ENCODE measurements at regions not wholly inside any gene's neighbourhood (a gene's known extent, or its start where the extent isn't known, plus 50 kb on each side); places are given as distances from the start of the nearest gene placed in this dataset.
"Not testable (repeated sequence)": the region's sequence is repeated elsewhere in the genome, so short reads cannot be mapped to it uniquely, and the experiment has no call there.

DNA sequence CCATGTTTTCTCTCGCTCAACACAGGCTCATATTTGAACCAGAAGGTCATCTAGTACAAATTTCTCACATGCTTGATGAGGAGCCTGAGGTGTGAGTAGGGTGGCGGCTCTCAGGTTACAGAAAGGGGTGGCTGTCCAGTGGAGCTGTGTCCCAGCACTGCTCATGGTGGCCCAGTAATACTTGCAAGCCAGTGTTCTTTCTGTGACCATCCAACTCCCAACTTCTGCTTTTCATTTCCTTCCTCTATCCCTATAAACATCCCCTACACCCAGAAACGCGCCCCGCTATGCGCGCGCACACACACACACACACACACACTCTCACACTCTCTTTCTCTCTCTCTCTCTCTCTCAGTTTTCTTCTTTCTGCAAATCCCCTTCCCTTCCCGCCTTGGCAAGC lies 196.3 kb downstream of the TP53TG3F start:
- DNase-seq, POLR2A ChIA-PET: not testable (repeated sequence)
- WGBS (ENCODE audit: low lambda C conversion rate), result 41% methylated on average over 7 of the region's 9 CpGs

DNA sequence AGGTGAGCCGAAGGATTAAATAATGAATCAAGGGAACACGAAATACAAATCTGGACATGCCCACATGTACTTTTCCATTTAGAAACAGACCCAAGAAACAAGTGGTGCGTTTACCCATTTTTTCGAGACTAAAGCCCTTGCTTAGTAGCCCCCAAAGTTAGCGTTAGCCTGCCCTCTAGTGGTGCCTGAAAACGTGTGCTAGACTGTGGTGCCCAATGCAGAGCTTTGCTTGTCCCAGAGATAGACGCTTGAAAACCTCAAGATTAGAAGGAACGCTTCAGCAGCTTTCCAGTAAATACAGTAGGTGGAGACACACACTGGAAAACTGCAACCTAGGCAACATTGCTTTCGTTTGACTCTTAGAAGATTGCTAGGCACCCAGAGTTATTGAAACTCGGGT lies 197.0 kb downstream of the TP53TG3F start:
- H3K4me1 ChIP-seq (ENCODE audit: control insufficient read depth in 1 of 2, insufficient read depth in 2 of 2, low read depth in 1 of 2, low read length in 1 of 2); H3K4me2 ChIP-seq; H2AFZ ChIP-seq (ENCODE audit: low read depth); H3K79me2 ChIP-seq (ENCODE audit: insufficient read depth); H3K27me3 ChIP-seq (ENCODE audit: insufficient read depth); H3F3A ChIP-seq (replicated peaks; ENCODE audit: insufficient read depth); H3K36me3 ChIP-seq (replicated peaks in 1 of 2; ENCODE audit: control insufficient read depth in 1 of 2, insufficient read depth in 2 of 2, low read length in 1 of 2); POLR2A ChIA-PET; H3K9ac ChIP-seq; H4K20me1 ChIP-seq (ENCODE audit: insufficient read depth); H3K9me3 ChIP-seq; H3K9me2 ChIP-seq; H3K27ac ChIP-seq (ENCODE audit: low read depth in 2 of 2, low read length in 1 of 2); DNase-seq; H3K4me3 ChIP-seq (ENCODE audit: low read depth in 2 of 2, low read length in 1 of 2): not testable (repeated sequence)
- CTCF ChIA-PET, result interaction anchor here (0.6 to 0.9 kb wide), 2 partner anchors 63 to 145 kb away, joined by 3 read pairs; no protein-coding TSS in a partner anchor
- no CpG with 5 or more reads among the region's 10 CpGs for WGBS (ENCODE audit: low lambda C conversion rate)

More for the DNA sequence above, 196.3 kb downstream of the TP53TG3F start:
- not testable (repeated sequence) for H3K36me3 ChIP-seq (replicated peaks in 1 of 2; ENCODE audit: control insufficient read depth in 1 of 2, insufficient read depth in 2 of 2, low read length in 1 of 2); H3K4me1 ChIP-seq (ENCODE audit: control insufficient read depth in 1 of 2, insufficient read depth in 2 of 2, low read depth in 1 of 2, low read length in 1 of 2); H3K79me2 ChIP-seq (ENCODE audit: insufficient read depth); H3K9me3 ChIP-seq; H4K20me1 ChIP-seq (ENCODE audit: insufficient read depth); H3K4me2 ChIP-seq; H3K9me2 ChIP-seq; H2AFZ ChIP-seq (ENCODE audit: low read depth); H3K27me3 ChIP-seq (ENCODE audit: insufficient read depth); H3K27ac ChIP-seq (ENCODE audit: low read depth in 2 of 2, low read length in 1 of 2); H3F3A ChIP-seq (replicated peaks; ENCODE audit: insufficient read depth); H3K9ac ChIP-seq; H3K4me3 ChIP-seq (ENCODE audit: low read depth in 2 of 2, low read length in 1 of 2)
- CTCF ChIA-PET, result interaction anchor here (0.6 to 0.9 kb wide), 2 partner anchors 62 to 146 kb away, joined by 3 read pairs; no protein-coding TSS in a partner anchor

DNA sequence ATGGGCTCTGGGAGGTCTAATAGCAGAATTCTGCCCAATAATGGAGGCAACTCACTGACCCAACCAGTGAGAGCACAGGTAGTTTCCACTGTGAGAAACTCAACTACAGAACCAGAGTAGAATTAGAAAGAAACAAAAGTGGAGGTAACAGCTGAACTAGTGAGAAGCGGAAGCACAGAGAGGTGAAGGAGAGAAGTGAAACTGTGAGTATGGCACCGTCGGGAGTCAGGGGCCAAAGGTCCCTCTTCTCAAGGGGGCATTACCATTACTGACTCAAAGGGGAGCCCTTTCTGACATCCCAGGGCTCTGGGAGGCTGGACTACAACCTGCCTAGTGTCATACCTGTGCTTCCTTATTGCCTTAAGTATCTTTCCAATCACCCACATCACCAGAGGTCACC lies 198.3 kb downstream of the TP53TG3F start:
- H3K4me1 ChIP-seq (ENCODE audit: control insufficient read depth in 1 of 2, insufficient read depth in 2 of 2, low read depth in 1 of 2, low read length in 1 of 2); H3K27ac ChIP-seq (ENCODE audit: low read depth in 2 of 2, low read length in 1 of 2); H3K27me3 ChIP-seq (ENCODE audit: insufficient read depth); H3K9me3 ChIP-seq; H3K9me2 ChIP-seq; DNase-seq; H3K4me3 ChIP-seq (ENCODE audit: low read depth in 2 of 2, low read length in 1 of 2); H3K4me2 ChIP-seq; CTCF ChIA-PET; H3K79me2 ChIP-seq (ENCODE audit: insufficient read depth); H3F3A ChIP-seq (replicated peaks; ENCODE audit: insufficient read depth); H4K20me1 ChIP-seq (ENCODE audit: insufficient read depth); H3K36me3 ChIP-seq (replicated peaks in 1 of 2; ENCODE audit: control insufficient read depth in 1 of 2, insufficient read depth in 2 of 2, low read length in 1 of 2); H3K9ac ChIP-seq; H2AFZ ChIP-seq (ENCODE audit: low read depth); POLR2A ChIA-PET: not testable (repeated sequence)
- no CpG with 5 or more reads among the region's 3 CpGs for WGBS (ENCODE audit: low lambda C conversion rate)

DNA sequence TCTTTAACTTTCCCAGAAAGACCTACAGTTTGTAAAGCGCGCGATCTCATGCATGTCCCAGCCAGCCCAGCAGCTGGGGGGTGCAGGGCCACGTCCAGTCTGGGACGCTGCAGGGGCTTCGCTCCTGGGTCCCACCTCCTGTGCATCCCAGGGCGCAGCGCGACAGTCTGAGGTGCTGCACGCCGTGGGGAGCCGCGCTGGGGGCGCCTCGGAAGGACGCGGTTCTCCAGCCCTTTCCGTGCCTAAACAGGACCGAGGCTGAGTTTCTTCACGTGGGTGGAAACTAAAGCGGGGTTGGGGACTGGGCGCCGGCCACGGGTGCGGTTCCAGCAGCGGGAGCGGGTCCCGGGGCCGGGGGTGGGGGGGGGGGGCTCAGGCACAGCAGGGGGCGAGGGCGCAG lies 221.4 kb downstream of the TP53TG3F start:
- DNase-seq, result peak; percentile 12
- H3K79me2 ChIP-seq (ENCODE audit: insufficient read depth); H4K20me1 ChIP-seq (ENCODE audit: insufficient read depth); H3K4me3 ChIP-seq (ENCODE audit: low read depth in 2 of 2, low read length in 1 of 2); H2AFZ ChIP-seq (ENCODE audit: low read depth); CTCF ChIA-PET; H3F3A ChIP-seq (replicated peaks; ENCODE audit: insufficient read depth); H3K9ac ChIP-seq; H3K27ac ChIP-seq (ENCODE audit: low read depth in 2 of 2, low read length in 1 of 2); H3K4me2 ChIP-seq; H3K9me2 ChIP-seq; H3K36me3 ChIP-seq (replicated peaks in 1 of 2; ENCODE audit: control insufficient read depth in 1 of 2, insufficient read depth in 2 of 2, low read length in 1 of 2); H3K27me3 ChIP-seq (ENCODE audit: insufficient read depth); H3K9me3 ChIP-seq; POLR2A ChIA-PET; H3K4me1 ChIP-seq (ENCODE audit: control insufficient read depth in 1 of 2, insufficient read depth in 2 of 2, low read depth in 1 of 2, low read length in 1 of 2): not testable (repeated sequence)
- WGBS (ENCODE audit: low lambda C conversion rate), result 17% methylated on average over 6 of the region's 31 CpGs

DNA sequence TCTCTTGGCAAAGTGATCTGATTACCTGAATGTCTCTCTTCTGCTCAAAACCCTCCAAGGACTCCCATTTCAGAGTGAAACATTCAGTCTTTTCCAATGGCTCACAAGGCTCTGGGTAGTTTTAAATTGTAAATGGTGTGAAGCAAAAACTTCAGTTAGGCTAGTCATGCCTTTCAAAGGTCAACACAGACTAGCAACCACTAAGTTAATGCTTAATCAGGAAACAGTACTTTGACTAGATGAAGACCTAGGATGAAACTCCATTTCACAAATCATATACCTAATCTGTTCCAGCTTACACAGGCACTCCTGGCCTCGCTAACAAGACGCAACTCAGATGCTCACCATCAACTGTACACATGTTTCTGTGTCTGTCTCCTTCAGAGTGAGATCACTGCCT lies 240.9 kb downstream of the TP53TG3F start:
- CTCF ChIA-PET, H3K4me2 ChIP-seq, POLR2A ChIA-PET: not testable (repeated sequence)

More for the DNA sequence above, 240.9 kb downstream of the TP53TG3F start:
- not testable (repeated sequence) for H3K9me2 ChIP-seq; H4K20me1 ChIP-seq (ENCODE audit: insufficient read depth); H3K4me1 ChIP-seq (ENCODE audit: control insufficient read depth in 1 of 2, insufficient read depth in 2 of 2, low read depth in 1 of 2, low read length in 1 of 2); H3K79me2 ChIP-seq (ENCODE audit: insufficient read depth); H3K9me3 ChIP-seq; H3K36me3 ChIP-seq (replicated peaks in 1 of 2; ENCODE audit: control insufficient read depth in 1 of 2, insufficient read depth in 2 of 2, low read length in 1 of 2); H2AFZ ChIP-seq (ENCODE audit: low read depth); DNase-seq; H3F3A ChIP-seq (replicated peaks; ENCODE audit: insufficient read depth); H3K27ac ChIP-seq (ENCODE audit: low read depth in 2 of 2, low read length in 1 of 2); H3K9ac ChIP-seq; H3K27me3 ChIP-seq (ENCODE audit: insufficient read depth); H3K4me3 ChIP-seq (ENCODE audit: low read depth in 2 of 2, low read length in 1 of 2)
- WGBS (ENCODE audit: low lambda C conversion rate), result 94% methylated on average over 2 of the region's 2 CpGs
